ENCODE measurements at regions not wholly inside any gene's neighbourhood (a gene's known extent, or its start where the extent isn't known, plus 50 kb on each side); places are given as distances from the start of the nearest gene placed in this dataset.

DNA sequence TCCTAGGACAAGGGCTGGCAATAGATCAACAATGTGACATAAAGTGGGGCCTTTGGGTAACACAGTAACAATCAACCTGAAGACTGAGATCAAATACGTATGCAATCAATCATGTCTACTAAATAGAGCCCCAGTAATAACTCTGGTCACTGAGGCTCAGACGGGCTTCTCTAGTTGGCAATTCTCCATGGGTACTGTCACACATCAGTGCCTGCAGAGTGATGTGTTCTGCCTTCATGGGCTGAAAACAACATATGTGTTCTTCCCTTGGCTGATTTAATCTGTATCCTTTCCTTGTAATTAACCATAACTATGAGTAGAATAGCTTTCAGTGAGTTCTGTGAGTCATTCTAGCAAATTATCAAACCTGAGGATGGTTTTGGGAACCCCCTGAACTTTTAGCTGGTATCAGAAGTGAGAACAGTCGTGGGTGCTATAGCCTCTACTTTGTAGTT is 113.6 kb downstream of the TMCO5A start:
- no peak for DNase-seq

DNA sequence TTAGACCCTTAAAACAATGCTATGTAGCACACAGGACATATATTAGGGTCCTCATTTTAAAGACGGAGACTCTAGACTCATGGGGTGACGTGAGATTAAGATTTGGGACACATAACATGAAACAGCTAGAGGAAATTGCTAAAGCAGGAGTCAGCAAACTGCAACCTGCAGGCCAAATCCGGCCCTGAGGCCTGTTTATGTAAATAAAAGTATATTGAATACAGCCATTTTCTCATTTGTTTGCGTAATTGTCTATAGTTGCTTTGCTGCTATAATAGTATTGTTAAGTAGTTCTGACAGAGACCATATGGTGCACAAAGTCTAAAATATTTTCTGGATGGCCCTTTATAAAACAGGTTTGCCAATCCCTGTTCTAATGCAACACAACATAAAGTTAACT is 115.5 kb downstream of the TMCO5A start:
- no peak for DNase-seq

DNA sequence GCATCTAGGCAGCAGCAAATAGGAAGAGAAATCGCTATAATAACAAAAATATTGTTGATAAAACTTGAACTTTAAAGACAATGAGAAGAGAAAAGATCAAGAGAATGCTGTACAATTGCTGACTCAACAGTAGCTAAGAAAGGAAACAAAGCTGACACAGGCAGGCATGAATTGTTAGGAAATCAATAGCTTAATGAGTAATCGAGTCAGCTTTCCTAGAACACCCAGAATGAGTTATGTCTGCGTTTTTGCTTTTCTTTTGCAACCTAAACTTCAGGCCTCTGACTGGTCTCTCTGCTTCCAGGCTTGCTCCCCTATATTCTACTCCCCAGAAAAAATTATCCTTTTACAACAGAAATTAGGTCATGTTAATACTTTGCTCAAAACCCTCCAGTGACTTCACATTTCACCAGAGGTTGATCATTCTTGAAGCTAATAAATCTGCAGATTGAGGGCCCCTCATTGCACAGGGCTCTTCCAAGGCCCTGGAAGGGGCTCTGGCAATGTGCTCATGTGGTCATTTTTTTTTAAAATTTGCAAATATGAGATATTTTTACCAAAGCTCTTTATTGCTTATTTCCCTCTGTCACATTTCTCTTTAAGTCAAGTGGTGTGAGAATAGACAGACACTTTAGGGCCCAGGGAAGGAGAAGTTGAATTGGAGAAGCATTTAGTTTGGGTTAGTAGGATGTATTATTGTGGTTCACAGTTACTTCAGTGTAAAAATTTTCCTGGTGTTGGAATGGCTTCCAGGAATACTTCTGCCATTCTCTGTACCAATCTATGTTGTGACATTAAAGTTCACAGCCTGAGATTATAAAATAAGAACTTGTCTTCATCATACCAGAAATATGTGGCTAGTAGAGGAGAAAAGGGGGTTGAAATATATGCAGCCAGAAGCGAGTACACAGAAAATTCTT is 116.3 kb downstream of the TMCO5A start:
- no peak for DNase-seq

DNA sequence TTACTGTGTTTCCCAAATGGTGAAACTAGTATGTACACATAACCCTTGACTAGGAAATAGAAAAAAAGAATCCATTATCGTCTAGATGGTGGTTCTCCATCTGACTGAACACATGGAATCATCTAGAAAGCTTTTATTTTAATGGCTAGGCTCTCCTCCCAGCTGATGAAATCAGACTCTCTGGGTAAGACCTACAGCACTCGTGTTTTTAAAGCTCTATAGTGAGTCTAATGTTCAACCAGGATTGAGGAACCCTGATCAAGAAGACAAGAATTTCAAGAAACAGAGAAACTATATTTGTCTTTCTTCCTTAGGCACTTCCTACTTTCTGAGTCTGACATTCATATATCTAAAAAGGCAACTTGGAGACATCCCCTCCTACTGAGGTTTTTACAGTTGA is 118.8 kb downstream of the TMCO5A start:
- no peak for DNase-seq

DNA sequence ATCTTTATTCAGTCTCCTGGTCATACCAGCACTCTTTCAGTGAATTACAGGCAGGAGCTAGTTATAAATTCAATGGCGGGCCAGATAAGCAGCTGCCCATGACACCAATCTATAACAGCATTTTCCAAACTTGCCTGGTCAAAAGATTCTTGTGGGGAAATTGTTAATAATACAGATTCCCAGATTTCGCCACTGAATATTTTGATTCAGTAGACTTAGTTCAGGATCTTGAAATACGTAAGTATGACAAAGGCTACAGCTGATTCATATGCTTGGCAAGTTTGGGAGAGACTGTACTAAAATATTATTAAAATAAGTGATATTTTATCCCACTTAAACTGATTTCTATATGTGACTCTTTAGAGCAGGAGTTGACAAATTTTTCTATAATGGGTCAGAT is 119.3 kb downstream of the TMCO5A start:
- DNase-seq = no peak

DNA sequence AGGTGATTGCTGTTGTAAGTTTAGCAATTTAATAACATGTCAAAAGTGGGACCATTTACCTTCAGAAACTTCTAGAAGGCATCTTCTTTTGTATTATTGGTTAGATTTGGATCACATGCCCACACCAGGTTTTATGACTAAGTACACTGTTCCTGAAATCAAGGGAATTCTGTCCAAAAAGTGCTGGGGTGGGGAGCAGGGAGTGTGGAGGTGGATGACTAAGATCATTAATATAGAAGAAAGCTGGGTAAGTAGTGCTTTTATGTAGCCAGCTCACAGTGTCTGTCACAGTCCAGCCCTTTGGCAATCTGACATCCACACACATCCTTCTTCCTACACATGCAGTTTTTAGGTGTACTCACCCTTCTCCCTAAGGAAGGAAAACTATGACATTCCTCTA is 120.0 kb downstream of the TMCO5A start:
- no peak for DNase-seq

DNA sequence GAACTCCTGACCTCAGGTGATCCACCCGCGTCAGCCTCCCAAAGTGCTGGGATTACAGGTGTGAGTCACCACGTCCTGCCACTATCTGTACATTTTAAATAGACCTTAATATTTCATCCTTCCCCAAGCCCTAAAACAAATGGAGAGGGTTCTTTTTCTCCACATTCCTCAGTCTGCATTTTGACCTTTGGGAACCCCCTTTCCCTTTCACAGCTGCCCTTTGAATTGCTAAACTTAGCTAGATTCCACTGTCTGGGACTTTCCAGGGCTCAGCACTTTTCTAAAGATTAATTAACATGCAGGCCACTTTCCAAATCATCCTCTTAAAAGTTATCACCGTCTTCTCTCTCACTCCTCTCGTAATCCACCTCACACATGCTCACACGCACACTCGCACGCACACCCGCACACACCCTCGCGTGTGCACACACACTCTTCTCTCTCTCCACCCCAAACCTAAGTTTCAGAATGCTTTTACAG is 124.2 kb downstream of the TMCO5A start:
- no peak for DNase-seq

DNA sequence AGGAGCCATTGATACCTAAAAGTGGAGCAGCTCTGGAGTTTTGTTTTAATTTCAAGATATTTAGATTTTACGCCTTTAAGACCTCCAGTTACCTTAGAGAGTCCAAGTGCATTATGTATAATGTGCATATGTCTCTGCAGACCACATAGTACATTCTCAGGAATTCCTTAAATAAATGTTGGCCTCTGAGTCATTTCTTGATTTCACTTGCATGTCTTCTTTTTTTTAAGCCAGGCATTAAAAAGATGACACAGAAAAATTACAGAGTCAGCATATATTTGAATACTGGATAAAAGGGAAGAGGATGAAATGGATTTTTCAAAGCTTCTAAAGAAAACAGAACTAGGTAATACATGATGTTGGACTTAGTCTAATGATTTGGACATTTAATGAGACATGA is 125.2 kb downstream of the TMCO5A start:
- no peak for DNase-seq

DNA sequence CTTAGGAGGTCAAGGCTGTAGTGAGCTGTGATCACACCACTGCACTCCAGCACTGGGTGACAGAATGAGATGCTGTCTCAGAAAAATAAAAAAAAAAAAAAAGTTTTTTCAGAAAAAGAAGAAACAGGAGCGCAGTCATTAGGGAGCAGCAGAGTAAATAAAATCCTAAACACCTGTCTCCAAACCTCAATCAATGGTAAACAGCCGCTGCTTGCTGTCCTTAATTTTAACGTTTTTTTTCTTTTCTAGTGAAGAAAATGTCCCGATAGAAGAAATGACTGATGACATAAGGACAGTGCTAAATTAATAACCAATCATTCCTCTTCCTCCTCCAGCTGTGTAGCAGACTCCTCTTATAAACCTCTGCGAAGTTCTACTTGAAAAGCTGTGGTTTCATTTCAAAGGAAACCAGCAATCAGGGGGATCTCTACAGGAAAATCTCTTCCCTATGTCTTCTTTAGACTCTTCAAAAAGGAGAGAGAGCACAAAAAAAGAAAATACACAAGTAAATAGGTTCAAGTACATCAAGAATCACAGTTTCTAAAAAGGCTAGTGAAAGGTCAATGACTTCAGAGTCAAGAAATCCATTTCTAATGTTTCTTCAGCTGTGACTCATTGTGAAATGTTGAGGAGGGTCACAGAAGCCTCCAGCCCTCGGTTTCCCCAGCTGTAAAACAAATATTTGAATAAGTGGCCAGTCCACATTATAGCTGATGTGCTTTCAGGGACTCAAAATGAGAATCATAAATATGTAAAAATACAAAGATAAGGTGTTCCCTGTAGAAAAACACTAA is 127.6 kb downstream of the TMCO5A start:
- no peak for DNase-seq

DNA sequence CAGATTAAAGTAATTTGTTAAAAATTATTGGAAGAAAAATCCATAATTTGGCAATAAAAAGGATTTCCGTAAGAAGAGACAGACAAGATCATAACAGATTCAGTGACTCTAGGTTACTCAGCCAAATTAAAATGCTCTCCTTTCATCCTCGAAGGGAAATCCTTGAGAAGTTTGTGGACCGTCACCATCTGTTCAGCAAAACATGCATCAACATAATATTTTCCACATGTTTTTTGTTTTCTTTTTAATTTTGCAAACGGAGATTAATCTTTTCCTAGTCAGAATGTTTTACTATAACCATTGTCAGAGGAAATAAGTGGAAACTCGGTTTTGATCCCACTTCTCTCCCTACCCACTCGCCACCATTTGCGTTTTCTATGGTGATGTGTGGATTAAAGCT is 128.3 kb downstream of the TMCO5A start:
- DNase-seq = no peak

DNA sequence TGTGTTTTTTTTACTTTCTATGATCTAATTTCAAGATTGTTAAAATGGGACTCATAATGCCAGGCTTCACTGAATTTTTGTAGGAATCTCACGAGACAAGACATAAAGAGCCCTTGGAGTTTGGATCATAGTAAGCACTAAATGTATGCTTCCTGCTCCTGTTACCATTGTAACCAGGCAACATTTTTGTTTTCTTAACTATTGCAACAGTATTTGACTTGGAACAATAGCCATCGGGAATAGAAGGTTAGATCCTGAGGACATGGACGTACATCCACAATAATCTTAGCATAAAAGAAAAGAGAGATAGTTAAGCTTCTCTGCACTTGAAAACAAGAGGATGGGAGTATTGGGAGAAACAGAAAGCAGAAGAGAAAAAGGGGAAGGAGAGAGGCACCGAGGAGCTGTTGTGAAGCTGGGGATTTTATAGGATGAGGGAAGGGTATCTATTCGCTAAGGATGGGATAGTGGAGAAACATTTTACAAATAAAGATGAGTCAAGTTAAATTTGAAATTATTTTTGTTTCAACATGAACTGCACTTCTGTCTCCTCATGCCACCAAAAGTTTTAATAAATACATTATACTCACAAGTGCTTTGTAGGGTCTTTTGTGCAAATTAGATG is 131.4 kb downstream of the TMCO5A start:
- no peak for DNase-seq

DNA sequence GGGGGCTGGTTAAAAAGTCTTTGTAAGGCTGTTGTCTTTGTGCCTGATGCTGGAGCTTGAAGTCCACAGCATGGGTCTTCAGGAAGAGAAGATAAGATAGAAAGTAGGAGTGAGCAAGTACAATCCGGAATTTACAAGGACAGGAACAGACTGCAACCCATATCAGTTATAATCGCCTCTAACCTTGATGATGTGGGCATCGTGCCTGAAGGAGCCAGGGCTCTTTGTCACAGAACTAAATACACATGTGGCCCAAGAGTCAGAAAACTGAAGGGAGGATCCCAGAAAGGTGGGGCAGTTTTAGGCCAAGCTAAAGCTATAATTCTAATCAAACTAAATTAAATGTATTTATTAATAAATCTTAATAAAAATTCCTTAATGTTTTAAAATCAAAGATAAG is 132.2 kb downstream of the TMCO5A start:
- DNase-seq = no peak

DNA sequence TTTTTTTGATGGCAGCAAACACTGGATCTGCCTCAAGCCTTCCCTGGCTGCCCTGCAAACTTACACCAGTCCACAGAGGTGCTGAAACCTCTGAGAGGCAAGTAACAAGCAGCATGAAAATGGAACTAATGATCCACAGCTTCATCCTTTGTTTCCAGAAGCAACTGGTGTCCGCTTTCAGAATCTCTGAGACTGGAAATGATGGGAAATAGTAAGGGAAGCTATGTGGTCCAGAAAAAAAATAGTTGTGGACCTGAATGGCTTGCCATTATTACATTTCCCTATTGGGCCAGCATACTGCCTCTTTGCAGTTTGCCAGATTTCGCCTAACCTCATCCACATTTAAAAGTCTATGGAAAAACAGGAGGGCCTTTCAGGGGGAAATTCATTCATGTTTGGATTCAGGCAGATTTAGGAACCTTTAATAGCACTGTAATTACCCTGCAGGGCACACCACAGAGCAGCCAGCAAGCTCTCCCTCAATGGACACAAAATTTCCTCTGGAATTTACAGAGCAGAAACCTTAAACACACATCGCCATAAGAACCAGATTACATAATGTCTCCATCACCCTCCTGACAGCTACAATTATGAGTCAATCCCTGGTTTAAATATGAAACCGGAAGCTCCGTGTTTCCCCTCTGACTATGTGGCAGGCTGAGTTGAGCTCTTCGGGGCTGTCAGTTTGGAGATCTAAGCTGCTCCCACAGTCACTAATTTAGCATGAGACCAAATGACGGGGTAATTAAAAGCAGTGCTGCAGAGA is 134.4 kb downstream of the TMCO5A start:
- DNase-seq = no peak

DNA sequence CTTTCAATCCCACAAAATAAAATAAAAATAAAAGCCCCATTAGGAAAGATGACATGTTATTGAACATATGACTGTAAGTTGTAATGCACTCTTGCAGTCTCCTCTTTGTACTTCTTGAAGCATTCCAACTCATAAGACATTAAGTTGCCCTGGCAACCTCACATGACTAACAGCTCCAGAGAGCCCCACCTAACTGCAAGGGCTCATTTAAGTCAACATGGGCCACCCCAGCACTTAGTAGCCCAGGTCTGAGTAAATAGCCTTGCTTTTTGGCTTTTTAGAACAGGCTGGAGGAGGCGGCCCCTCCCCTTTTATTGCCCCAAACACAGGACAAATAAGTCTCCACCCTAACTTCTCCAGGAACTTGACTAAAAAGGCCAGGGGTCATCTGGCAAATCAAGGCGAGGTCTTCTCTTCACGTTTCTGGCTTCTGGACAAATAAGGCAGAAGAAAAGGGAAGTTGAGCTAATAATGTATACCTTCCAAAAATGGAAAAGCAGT is 135.1 kb downstream of the TMCO5A start:
- DNase-seq = no peak

DNA sequence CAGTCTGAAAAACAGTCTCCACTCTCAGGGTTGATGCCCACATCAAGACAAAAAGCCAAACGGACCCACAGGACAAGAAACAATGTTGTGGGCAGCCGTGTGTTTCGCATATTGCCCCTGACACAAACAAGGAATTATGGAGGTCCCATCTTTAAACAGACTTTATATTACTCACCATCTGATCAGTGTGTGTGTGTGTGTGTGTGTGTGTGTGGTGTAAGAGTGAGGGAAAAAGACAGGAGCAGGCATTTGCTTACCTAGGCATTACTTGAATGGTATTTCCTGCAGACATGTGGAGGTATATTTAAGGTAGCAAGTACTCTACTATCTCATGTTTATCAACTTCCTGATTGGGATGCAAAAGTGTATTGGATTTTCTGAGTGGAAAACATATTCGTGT is 136.3 kb downstream of the TMCO5A start:
- no peak for DNase-seq

DNA sequence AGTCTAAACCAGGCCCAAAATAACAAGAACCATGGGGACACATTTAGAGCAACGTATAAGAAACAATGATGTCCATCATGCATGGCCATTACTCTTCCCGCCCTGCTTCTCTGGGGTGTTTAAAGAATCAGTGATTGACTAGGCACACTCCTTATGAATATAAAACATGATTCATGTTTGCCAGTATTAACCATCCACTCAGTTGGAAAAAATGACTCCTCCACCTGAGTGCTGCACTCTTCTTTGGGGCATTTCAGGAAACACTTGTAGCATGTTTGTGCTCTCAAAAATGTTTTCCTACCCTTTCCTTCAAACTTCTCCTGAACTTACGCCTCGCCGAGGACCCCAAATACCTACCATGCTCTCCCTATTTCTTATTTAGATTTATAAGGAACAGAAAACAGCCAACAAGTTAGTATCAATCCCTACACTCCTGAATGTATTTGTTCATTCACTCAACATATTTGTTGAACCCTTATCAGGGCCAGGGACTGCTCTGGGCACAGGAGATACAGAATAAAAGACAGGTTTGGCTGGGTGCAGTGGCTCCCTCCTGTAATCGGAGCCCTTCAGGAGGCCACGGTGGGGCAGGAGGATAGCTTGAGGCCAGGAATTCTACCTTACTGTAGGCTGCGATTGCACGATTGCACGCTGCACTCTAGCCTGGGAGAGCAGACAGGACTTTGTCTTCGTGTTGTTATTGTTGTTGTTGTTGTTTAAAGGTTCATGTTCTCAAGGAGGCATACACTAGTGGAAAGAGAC is 137.0 kb downstream of the TMCO5A start:
- DNase-seq = no peak

DNA sequence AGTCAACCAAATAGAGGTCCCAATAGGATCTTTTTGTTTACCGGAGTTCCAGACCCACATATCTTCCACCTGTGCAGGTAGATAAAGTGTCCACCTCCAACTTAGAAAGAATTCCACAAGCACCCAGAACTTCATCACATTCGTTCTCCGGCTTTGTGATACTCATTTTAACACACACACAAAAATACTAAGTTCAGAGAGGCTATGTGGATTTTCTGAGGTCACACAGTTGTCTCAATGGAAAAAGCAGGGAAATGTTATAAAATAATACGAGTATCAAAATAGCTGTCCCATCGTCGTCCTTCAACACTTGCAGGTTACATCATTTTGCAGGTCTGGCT is 137.5 kb downstream of the TMCO5A start:
- DNase-seq = no peak

DNA sequence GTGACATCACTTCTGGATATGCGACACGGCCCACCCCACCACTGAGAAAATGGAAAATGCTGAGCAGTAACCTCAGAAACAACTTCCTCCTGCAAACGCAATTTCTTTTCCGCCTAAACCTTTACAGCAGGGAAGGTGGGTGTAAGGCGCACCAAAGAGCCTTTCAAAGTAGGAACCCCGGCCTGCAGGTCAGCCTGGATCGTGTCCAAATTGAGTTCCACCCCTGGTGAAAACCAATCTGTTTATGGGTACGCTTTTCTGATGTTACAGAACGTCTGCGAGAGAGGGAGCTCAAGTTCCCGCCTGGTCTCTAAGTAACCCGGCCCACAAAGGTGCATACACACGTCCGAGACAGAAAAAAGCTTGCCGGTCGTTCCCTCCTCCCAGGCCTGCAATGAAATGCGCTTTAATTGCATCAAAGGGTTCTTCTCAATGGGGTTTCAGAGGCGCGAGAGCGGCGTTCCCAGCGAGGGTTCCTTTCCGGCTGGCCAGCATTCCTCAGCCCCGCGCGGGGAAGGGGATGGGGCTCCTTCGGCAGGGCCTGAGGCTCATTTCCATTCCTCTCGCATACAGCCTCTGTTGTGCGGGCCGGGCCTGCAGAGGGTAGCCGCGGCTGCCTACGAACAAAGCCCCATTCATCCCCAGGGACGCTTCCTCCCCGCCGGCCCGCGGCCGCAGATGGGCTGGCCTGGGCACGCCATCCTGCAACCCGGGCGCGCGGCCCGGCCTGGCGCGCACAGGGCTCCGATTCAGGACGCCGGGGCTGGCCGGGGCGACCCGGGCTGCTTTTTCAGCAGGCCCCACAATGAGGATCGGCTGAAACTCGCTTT is 138.1 kb downstream of the TMCO5A start:
- DNase-seq = peak; percentile 54

DNA sequence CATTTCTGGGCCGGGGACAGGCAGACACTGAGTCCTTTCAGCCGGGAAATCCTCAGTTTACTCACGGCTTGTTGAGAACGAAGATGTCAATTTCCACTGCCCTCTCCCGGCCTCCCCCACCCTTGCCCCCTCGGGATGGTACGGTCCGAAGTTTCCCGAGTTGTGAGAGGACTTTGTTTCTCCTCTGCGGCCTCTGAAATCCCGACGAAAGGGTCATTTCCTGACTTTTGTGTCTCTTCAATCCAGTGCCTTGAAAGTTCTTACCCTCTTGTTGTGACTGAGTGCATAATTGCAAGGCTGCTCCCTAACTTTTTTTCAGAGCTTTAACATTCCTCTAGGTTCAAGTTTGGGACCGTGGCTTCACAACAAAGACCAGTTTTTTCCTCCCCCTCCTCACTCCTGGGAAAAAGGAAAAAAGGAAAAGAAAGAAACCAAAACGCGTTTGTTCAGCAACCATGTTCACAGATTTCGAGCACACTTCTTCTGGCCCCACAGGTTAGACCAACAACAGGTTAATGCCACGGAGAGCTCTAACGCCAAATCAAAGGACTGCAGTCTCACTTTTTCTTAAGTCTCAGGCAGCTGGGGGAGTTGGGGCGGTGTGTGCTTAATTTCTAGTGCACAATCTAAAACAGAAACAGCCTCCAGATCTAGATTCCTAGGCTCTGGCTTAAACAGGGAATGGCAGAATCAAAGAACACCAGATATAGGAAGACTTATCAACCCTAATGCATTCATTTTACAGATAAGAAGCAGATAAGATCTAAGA is 138.9 kb downstream of the TMCO5A start:
- DNase-seq = no peak

DNA sequence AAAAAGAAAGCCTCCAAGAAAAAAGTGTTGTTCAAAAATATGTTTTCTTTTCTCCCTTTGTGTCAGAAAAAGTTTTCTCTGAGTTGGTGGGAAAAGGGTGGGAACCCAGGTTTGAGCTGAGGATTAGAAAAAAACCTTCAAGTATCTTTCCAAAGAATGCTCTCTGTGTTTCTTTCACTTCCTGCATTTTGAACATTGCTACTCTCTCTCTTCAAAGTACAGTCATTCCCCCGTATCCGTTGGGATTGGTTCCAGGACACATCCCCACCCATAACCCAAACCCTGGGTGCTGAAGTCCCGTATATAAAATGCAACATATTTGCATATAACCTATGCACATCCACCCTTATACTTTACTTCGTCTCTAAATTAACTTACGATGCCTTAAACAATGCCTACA is 139.6 kb downstream of the TMCO5A start:
- no peak for DNase-seq

All from GOT3 (cell line).